Daoy (cell line): ENCODE measurements at regions not wholly inside any gene's neighbourhood (a gene's known extent, or its start where the extent isn't known, plus 50 kb on each side); places are given as distances from the start of the nearest gene placed in this dataset.
"Not testable (repeated sequence)": the region's sequence is repeated elsewhere in the genome, so short reads cannot be mapped to it uniquely, and the experiment has no call there.

ENCODE experiments used
- DNase-seq: peaks from one replicate; pipeline ENCODE4 v3.0.0-alpha.2; 2015; ENCODE audit warnings: low read depth

- DNase-seq = no peak
These were observed 371.2 kb downstream of the SH2D1A start for GRCh38 chrX:124717537-124717936.

- no peak for DNase-seq
These were observed 372.7 kb downstream of the SH2D1A start for GRCh38 chrX:124719060-124719459.

GRCh38 chrX:124720532-124720931, 374.2 kb downstream of the SH2D1A start:
- no peak for DNase-seq

- DNase-seq = no peak
These were observed 379.1 kb downstream of the SH2D1A start for GRCh38 chrX:124725502-124725901.

- no peak for DNase-seq
These were observed 379.9 kb downstream of the SH2D1A start for GRCh38 chrX:124726292-124726691.

- no peak for DNase-seq
These were observed 380.5 kb downstream of the SH2D1A start for GRCh38 chrX:124726881-124727280.

- no peak for DNase-seq
These were observed 390.3 kb downstream of the SH2D1A start for GRCh38 chrX:124736553-124737270.

- DNase-seq = no peak
These were observed 391.4 kb downstream of the SH2D1A start for GRCh38 chrX:124737771-124738170.

GRCh38 chrX:124747295-124747694, 400.9 kb downstream of the SH2D1A start:
- DNase-seq = no peak

- no peak for DNase-seq
These were observed 418.0 kb downstream of the SH2D1A start for GRCh38 chrX:124764354-124764753.

GRCh38 chrX:124769166-124769565, 422.8 kb downstream of the SH2D1A start:
- no peak for DNase-seq

- DNase-seq = no peak
These were observed 424.9 kb downstream of the SH2D1A start for GRCh38 chrX:124771292-124771691.

GRCh38 chrX:124788253-124788652, 441.9 kb downstream of the SH2D1A start:
- DNase-seq = not testable (repeated sequence)

GRCh38 chrX:124789874-124790273, 443.5 kb downstream of the SH2D1A start:
- DNase-seq = not testable (repeated sequence)

GRCh38 chrX:124791492-124792095, 445.2 kb downstream of the SH2D1A start:
- no peak for DNase-seq

GRCh38 chrX:124796989-124797388, 450.6 kb downstream of the SH2D1A start:
- no peak for DNase-seq

GRCh38 chrX:124804962-124805361, 458.6 kb downstream of the SH2D1A start:
- no peak for DNase-seq

GRCh38 chrX:124805486-124805885, 459.1 kb downstream of the SH2D1A start:
- no peak for DNase-seq

GRCh38 chrX:124814106-124814505, 467.7 kb downstream of the SH2D1A start:
- DNase-seq = no peak

- DNase-seq = no peak
These were observed 471.7 kb downstream of the SH2D1A start for GRCh38 chrX:124818033-124818432.

- no peak for DNase-seq
These were observed 472.4 kb downstream of the SH2D1A start for GRCh38 chrX:124818764-124819163.

- no peak for DNase-seq
These were observed 474.4 kb downstream of the SH2D1A start for GRCh38 chrX:124820738-124821137.

- no peak for DNase-seq
These were observed 481.0 kb downstream of the SH2D1A start for GRCh38 chrX:124827258-124827845.
